GM12801 (cell line): ENCODE measurements at regions not wholly inside any gene's neighbourhood (a gene's known extent, or its start where the extent isn't known, plus 50 kb on each side); places are given as distances from the start of the nearest gene placed in this dataset.

Experiments used
- CTCF ChIP-seq: IDR thresholded peaks from one replicate; pipeline ENCODE4 v1.5.1; 2011; ENCODE audit warnings: control low read depth; ENCODE audit not compliant: insufficient read length; ENCODE audit errors: extremely low read depth

DNA sequence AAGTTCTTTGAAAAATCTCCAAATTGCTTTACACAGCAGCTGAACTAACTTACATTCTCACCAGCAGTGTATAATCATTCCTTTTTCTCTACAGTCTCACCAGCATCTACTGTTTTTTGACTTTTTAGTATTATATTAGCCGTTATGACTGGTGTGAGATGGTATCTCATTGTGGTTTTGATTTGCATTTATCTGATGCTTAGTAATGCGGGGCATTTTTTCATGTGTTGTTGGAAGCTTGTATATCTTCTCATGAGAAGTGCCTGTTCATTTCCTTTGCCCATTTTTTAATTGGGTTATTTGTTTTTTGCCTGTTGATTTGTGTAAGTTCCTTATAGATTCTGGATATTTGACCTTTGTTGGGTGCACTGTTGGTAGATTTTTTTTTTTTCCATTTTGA, 931.7 kb downstream of the CENPC start:
- TF ChIP-seq CTCF: no peak

DNA sequence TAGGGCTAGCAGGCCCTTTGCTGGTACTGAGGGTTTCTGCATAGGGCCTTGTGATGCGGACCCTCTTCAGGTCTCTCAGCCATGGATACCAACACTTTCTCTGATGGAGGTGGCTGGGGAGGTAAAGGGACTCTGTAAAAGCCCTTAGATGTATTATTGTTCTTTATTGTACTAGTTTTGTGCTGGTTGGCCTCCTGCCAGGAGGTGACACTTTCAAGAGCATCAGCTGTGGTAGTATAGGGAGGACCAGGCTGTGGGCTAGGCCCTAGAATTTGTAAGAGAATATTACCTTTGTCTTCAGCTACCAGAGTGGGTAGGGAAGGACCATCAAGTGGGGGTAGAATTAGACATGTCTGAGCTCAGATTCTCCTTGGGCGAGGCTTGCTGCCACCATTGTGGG, 936.3 kb downstream of the CENPC start:
- TF ChIP-seq CTCF: no peak

- TF ChIP-seq CTCF: no peak
Measured at GRCh38 chr4:66606908-66607307, 936.6 kb upstream of the EPHA5 start.

DNA sequence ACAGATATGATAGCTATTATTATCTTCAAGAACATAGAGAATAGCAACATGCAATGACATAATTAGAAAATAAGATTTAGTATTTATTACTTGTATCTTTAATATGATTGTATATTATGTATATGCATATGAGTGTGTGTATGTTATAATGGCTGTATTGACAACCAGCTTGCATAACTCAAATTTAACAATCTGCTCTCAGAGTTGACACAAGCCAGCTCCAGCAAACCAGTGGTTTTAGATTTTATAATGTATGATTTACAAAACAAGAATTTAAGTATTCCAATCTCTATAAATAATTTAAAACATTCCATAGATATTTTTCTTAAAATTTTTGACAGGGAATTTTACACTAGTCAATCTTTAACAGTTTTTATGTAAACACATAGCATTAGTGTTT, 935.9 kb upstream of the EPHA5 start:
- TF ChIP-seq CTCF: no peak

- no peak for TF ChIP-seq CTCF
Measured at GRCh38 chr4:66604192-66604591, 933.9 kb upstream of the EPHA5 start.

- no peak for TF ChIP-seq CTCF
Measured at GRCh38 chr4:66602622-66603021, 932.3 kb upstream of the EPHA5 start.

- TF ChIP-seq CTCF: no peak
Measured at GRCh38 chr4:66591968-66592367, 921.7 kb upstream of the EPHA5 start.

DNA sequence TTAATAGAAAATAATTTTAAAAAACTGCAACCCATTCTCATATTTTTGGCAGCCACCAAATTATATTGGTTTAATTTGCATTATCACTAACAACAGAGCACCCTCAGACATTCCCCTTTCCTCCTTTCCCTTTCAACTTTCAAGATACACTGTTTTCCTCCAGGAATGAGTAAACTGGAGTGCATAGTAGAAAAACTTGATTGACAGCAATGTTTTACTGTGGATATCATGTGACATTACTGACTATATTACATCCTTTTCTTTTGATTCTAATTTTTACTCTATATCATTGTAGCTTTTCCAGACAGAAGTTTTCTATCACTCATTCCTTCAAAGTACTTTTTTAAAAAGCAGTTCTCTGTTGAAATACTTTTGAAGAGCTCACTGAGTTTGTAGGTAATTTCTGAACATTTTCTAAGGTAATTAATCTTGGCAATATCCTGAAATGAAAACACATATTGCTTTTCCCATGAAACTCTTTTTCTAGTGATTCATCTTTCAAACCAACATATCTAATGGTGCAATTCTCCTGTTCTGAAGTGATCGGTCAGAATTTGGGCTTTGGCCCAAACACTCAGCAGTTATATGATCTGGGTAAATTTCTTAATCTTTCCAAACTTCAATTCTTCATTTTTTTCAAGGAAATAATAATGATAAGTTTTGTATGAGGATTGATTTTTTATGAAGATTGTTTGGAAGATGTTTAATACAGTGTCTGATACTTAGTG, 920.4 kb upstream of the EPHA5 start:
- TF ChIP-seq CTCF: no peak
